HepG2 (cell line): ENCODE measurements at regions not wholly inside any gene's neighbourhood (a gene's known extent, or its start where the extent isn't known, plus 50 kb on each side); places are given as distances from the start of the nearest gene placed in this dataset.

Experiments used
- ATAC-seq: fragments of 200-7000 bp; cut with Tn5 transposase; 3 replicates; pipeline ENCODE4 v1.9.1; 2020; ENCODE audit warnings: mild to moderate bottlenecking, moderate library complexity
- BruUV-seq: library from RNA; stranded (reverse); fragments of 400-500 nt; replicated peaks from 2 replicates; lab custom pipeline; 2021; lab: Mats Ljungman, UMichigan
- CTCF ChIA-PET: fragments of 300-600 bp; formaldehyde crosslinking; extraction: SDS; loops from one replicate; lab custom pipeline; 2021; ENCODE audit warnings: low total read pairs, inconsistent platforms, low intra/inter-chr PET ratio; lab: Yijun Ruan, JAX
- POLR2A ChIA-PET: fragments of 350-600 bp; sonication (Branson Sonifier 250); formaldehyde crosslinking; loops from one replicate; lab custom pipeline; 2020; ENCODE audit warnings: antibody characterized with exemption, inconsistent platforms; lab: Yijun Ruan, JAX
- DNase-seq: peaks from one replicate; pipeline ENCODE4 v3.0.0-alpha.2; 2015; ENCODE audit warnings: low spot score
- FAIRE-seq: peaks from 3 replicates; lab custom pipeline; 2011; peaks lifted over from hg19 to GRCh38; lab: Jason Lieb, UNC
- H2AFZ ChIP-seq: one replicate; pipeline ENCODE4 v1.6.1; 2011; ENCODE audit warnings: low read length, inconsistent platforms
- H3K27ac ChIP-seq: fragments of 300-600 bp; 3 replicates; pipeline ENCODE4 v1.8.0; 2011; ENCODE audit warnings: mixed run types, mild to moderate bottlenecking, mixed read lengths, low read length, inconsistent platforms; ENCODE audit not compliant: insufficient read depth; ENCODE audit errors: extremely low read length
- H3K27me3 ChIP-seq, 2 experiments: fragments of 200-600 bp in 1 of 2; 2 replicates in 1 of 2; 3 replicates in 1 of 2; pipeline versions ENCODE4 v1.6.0 to v1.8.0; 2011; ENCODE audit warnings: low read length in 2 of 2, mild to moderate bottlenecking in 2 of 2, moderate library complexity in 2 of 2, inconsistent platforms in 1 of 2; ENCODE audit not compliant: insufficient read depth in 2 of 2, control insufficient read depth in 1 of 2
- H3K36me3 ChIP-seq, 2 experiments: fragments of 200-600 bp in 1 of 2; replicated peaks in 1 of 2; 2 replicates in 1 of 2; 3 replicates in 1 of 2; pipeline versions ENCODE4 v1.5.1 to v1.8.0; 2011; ENCODE audit warnings: low read length in 2 of 2, inconsistent platforms in 1 of 2; ENCODE audit not compliant: insufficient read depth in 2 of 2, control insufficient read depth in 1 of 2
- H3K4me1 ChIP-seq: 2 replicates; pipeline ENCODE4 v1.5.1; 2012; ENCODE audit warnings: low read length, inconsistent platforms; ENCODE audit not compliant: insufficient read depth
- H3K4me2 ChIP-seq: 2 replicates; pipeline ENCODE4 v1.6.0; 2011; ENCODE audit warnings: low read depth, low read length, inconsistent platforms
- H3K4me3 ChIP-seq, 3 experiments: fragments of 200-600 bp in 1 of 3; sonication (generic), shearing (Covaris generic) in 1 of 3; replicated peaks in 1 of 3; 2 replicates each; pipeline ENCODE4 v1.5.1; 2011 to 2016; ENCODE audit warnings: low read length in 3 of 3, inconsistent platforms in 2 of 3, low read depth in 2 of 3, mild to moderate bottlenecking in 2 of 3, control low read depth in 1 of 3, mixed read lengths in 1 of 3; ENCODE audit not compliant: insufficient read depth in 1 of 3
- H3K79me2 ChIP-seq: one replicate; pipeline ENCODE4 v1.6.1; 2011; ENCODE audit warnings: low read length, inconsistent platforms; ENCODE audit not compliant: insufficient read depth
- H3K9ac ChIP-seq: 2 replicates; pipeline ENCODE4 v1.6.0; 2011; ENCODE audit warnings: mild to moderate bottlenecking, low read depth, low read length, inconsistent platforms; ENCODE audit not compliant: insufficient read depth
- H3K9me3 ChIP-seq: 2 replicates; pipeline ENCODE4 v1.5.1; 2012; ENCODE audit warnings: mild to moderate bottlenecking, low read length
- H4K20me1 ChIP-seq: 2 replicates; pipeline ENCODE4 v1.6.0; 2011; ENCODE audit warnings: inconsistent platforms, mild to moderate bottlenecking, low read length, moderate library complexity; ENCODE audit not compliant: insufficient read depth
- ARNT2 ChIP-seq: sonication (generic); formaldehyde crosslinking; IDR thresholded peaks from 2 replicates; pipeline ENCODE4 v1.8.0; 2022; ENCODE audit warnings: mild to moderate bottlenecking, low read depth, missing genetic modification reagents, moderate library complexity
- ARNTL ChIP-seq: sonication (generic); formaldehyde crosslinking; IDR thresholded peaks from 2 replicates; pipeline ENCODE4 v1.4.0; 2020; ENCODE audit warnings: mild to moderate bottlenecking, missing genetic modification reagents
- DR1 ChIP-seq: sonication (generic); formaldehyde crosslinking; IDR thresholded peaks from 2 replicates; pipeline ENCODE4 v1.8.0; 2021; ENCODE audit warnings: mild to moderate bottlenecking, missing genetic modification reagents, inconsistent platforms
- EHMT2 ChIP-seq: fragments of 200-600 bp; sonication (generic); IDR thresholded peaks from 2 replicates; pipeline ENCODE4 v1.7.0; 2017; ENCODE audit warnings: antibody characterized with exemption, low read depth, low read length, borderline replicate concordance
- FOXA3 ChIP-seq: IDR thresholded peaks from 2 replicates; pipeline ENCODE4 v1.6.1; 2016; ENCODE audit warnings: missing genetic modification reagents, missing compliant biosample characterization
- GABPA ChIP-seq, 2 experiments: IDR thresholded peaks; 2 replicates each; pipeline ENCODE4 v1.6.1; 2011 to 2016; ENCODE audit warnings: low read depth in 2 of 2, low read length in 1 of 2, missing biosample characterization in 1 of 2, missing genetic modification characterization in 1 of 2
- GATAD1 ChIP-seq: IDR thresholded peaks from 2 replicates; pipeline ENCODE4 v1.6.1; 2016; ENCODE audit warnings: missing genetic modification reagents, missing compliant biosample characterization
- LCORL ChIP-seq, 2 experiments: fragments of 450-650 bp in 1 of 2; sonication (generic) in 1 of 2; formaldehyde crosslinking in 1 of 2; IDR thresholded peaks; 2 replicates each; pipeline versions ENCODE4 v1.5.0 to v1.6.1; 2017 to 2020; ENCODE audit warnings: antibody characterized with exemption in 1 of 2, missing genetic modification reagents in 1 of 2
- RARA ChIP-seq: IDR thresholded peaks from 2 replicates; pipeline ENCODE4 v1.6.1; 2016; ENCODE audit warnings: missing genetic modification reagents, missing compliant biosample characterization
- ZNF44 ChIP-seq: sonication (generic); formaldehyde crosslinking; IDR thresholded peaks from 2 replicates; pipeline ENCODE4 v1.5.1; 2020; ENCODE audit warnings: mild to moderate bottlenecking, missing genetic modification reagents
- ZNF451 ChIP-seq: sonication (generic); formaldehyde crosslinking; IDR thresholded peaks from 2 replicates; pipeline ENCODE4 v1.5.0; 2020; ENCODE audit warnings: mild to moderate bottlenecking, missing genetic modification reagents
- ZNF512B ChIP-seq: sonication (generic); formaldehyde crosslinking; IDR thresholded peaks from 2 replicates; pipeline ENCODE4 v1.5.1; 2020; ENCODE audit warnings: missing genetic modification reagents, mild to moderate bottlenecking, borderline replicate concordance
- ZNF569 ChIP-seq: sonication (generic); formaldehyde crosslinking; IDR thresholded peaks from 2 replicates; pipeline ENCODE4 v1.5.0; 2020; ENCODE audit warnings: mild to moderate bottlenecking, missing genetic modification reagents, moderate library complexity, borderline replicate concordance
- ZNF816 ChIP-seq: sonication (generic); formaldehyde crosslinking; IDR thresholded peaks from 2 replicates; pipeline ENCODE4 v1.8.0; 2022; ENCODE audit warnings: missing genetic modification reagents, mild to moderate bottlenecking, borderline replicate concordance
- WGBS: methylation state at CpG from one replicate; pipeline ENCODE4 v1.1.6; 2017; ENCODE audit warnings: low lambda C conversion rate; 5-methylcytosine and 5-hydroxymethylcytosine counted together
- in situ Hi-C: cut with HindIII; loops from 2 replicates; pipeline ENCODE4 v1.10.0; 2017; ENCODE audit warnings: low pct_unique_long_range_greater_than_20kb; ENCODE audit not compliant: extremely low pct_ligation_motif_present
- intact Hi-C: fragments of 100-400 bp; cut with micrococcal nuclease; formaldehyde crosslinking; loops from one replicate; pipeline ENCODE4 v1.10.0; 2022; ENCODE audit not compliant: unreplicated experiment
- TF ChIP-seq, protein P1 (sequence below): sonication (generic); formaldehyde crosslinking; IDR thresholded peaks from 2 replicates; pipeline ENCODE4 v1.8.0; 2022; ENCODE audit warnings: mild to moderate bottlenecking, missing genetic modification reagents, borderline replicate concordance

DNA sequence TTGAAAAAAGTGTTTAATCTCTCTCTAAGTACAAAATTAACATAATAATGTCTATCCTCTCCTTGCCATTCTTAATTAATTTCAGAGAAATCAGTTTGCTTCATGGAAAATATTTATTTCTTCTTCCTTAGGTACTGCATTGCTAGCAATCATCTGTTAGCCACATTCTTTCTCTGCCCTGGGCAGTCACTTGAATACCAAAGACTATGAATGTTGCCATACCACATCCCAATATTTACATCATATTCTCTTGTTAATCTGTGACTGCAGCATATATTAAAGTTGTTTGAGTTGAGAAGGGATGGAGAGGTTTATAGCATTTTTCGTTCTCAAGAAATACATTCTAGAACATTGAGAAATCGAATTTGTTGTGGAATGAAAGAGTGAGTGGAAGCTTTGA, 672.8 kb downstream of the PCDH7 start:
- ChIA-PET CTCF (no interaction called here), POLR2A (no interaction called here)
- TF ChIP-seq ZNF569 (CRISPR knock-in tag) (no peak), EHMT2 (no peak), ARNTL (CRISPR knock-in tag) (no peak), ZNF816 (CRISPR knock-in tag) (no peak), LCORL (IDR thresholded peaks at IDR 0.05) (no peak), LCORL (CRISPR knock-in tag; IDR thresholded peaks at IDR 0.05) (no peak), ZNF451 (CRISPR knock-in tag) (no peak)
- in situ Hi-C loops (no loop called here), intact Hi-C loops (no loop called here)
- FAIRE-seq (no peak), DNase-seq (no peak), ATAC-seq (no peak)
- Histone ChIP-seq H3K4me3 (no peak overlapping the region), H3K27me3 (no peaks in the 10 kb centered on the region; a peak in 1 of 5 replicates), H3K79me2 (no peaks in the 10 kb centered on the region), H4K20me1 (no peaks in the 10 kb centered on the region), H3K36me3 (no peaks in the 10 kb centered on the region), H2AFZ (no peak overlapping the region), H3K4me1 (no peaks in the 10 kb centered on the region), H3K4me2 (no peak overlapping the region), H3K27ac (no peak overlapping the region), H3K9ac (no peak overlapping the region), H3K9me3 (no peaks in the 10 kb centered on the region)
- 3% methylated on average over 2 of the region's 2 CpGs for WGBS
- BruUV-seq, result no TSS peak

GRCh38 chr4:31408121-31408520, 688.0 kb downstream of the PCDH7 start:
- no peak for ATAC-seq
- POLR2A ChIA-PET, result no interaction called here
- no peak for FAIRE-seq
- TF ChIP-seq GATAD1 (CRISPR knock-in tag) (no peak), ZNF512B (CRISPR knock-in tag) (no peak), ZNF44 (CRISPR knock-in tag) (no peak), FOXA3 (CRISPR knock-in tag) (no peak), RARA (no peak), ARNT2 (no peak), DR1 (no peak), GABPA (IDR thresholded peaks at IDR 0.05; ENCODE audit: low read depth, low read length) (no peak), GABPA (CRISPR knock-in tag; IDR thresholded peaks at IDR 0.05; ENCODE audit: low read depth) (no peak)
- TF ChIP-seq, protein P1, sequence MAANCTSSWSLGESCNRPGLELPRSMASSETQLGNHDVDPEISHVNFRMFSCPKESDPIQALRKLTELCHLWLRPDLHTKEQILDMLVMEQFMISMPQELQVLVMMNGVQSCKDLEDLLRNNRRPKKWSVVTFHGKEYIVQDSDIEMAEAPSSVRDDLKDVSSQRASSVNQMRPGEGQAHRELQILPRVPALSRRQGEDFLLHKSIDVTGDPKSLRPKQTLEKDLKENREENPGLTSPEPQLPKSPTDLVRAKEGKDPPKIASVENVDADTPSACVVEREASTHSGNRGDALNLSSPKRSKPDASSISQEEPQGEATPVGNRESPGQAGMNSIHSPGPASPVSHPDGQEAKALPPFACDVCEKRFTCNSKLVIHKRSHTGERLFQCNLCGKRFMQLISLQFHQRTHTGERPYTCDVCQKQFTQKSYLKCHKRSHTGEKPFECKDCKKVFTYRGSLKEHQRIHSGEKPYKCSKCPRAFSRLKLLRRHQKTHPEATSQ, result no peak

More at GRCh38 chr4:31408121-31408520, 688.0 kb downstream of the PCDH7 start:
- no peaks in the 10 kb centered on the region for H3K79me2 ChIP-seq
- no peaks in the 10 kb centered on the region for H4K20me1 ChIP-seq
- H3K9me3 ChIP-seq, result no peaks in the 10 kb centered on the region; the same call in 1 of the 2 replicates
- no TSS peak for BruUV-seq
- CTCF ChIA-PET, result no interaction called here
- no peak overlapping the region for H3K4me3 ChIP-seq
- no peak overlapping the region for H2AFZ ChIP-seq
- no peaks in the 10 kb centered on the region for H3K27me3 ChIP-seq
- no peaks in the 10 kb centered on the region for H3K36me3 ChIP-seq
- peaks cover 9% of the 10 kb centered on the region for H3K4me1 ChIP-seq
- H3K4me2 ChIP-seq, result no peak overlapping the region
- no peak for DNase-seq
- 29% methylated on average over 3 of the region's 3 CpGs for WGBS
- intact Hi-C loops, result no loop called here
- in situ Hi-C loops, result no loop called here
- H3K9ac ChIP-seq, result no peak overlapping the region
- no peak overlapping the region for H3K27ac ChIP-seq
